GM23248 (cell line): ENCODE measurements at regions not wholly inside any gene's neighbourhood (a gene's known extent, or its start where the extent isn't known, plus 50 kb on each side); places are given as distances from the start of the nearest gene placed in this dataset.
"Not testable (repeated sequence)": the region's sequence is repeated elsewhere in the genome, so short reads cannot be mapped to it uniquely, and the experiment has no call there.

Experiments used
- DNase-seq: peaks from one replicate; pipeline ENCODE4 v3.0.0-alpha.2; 2015
- H2AFZ ChIP-seq: fragments of 200-600 bp; sonication (generic); 2 replicates; pipeline ENCODE4 v1.6.1; 2016; ENCODE audit warnings: antibody characterized with exemption
- H3F3A ChIP-seq: fragments of 200-600 bp; sonication (generic); 2 replicates; pipeline ENCODE4 v1.6.1; 2016; ENCODE audit warnings: mild to moderate bottlenecking, antibody characterized with exemption, mixed run types; ENCODE audit not compliant: insufficient read depth
- H3K27ac ChIP-seq: fragments of 200-600 bp; sonication (generic); 2 replicates; pipeline ENCODE4 v1.5.1; 2016; ENCODE audit warnings: mild to moderate bottlenecking
- H3K27me3 ChIP-seq: fragments of 200-600 bp; sonication (generic); replicated peaks from 2 replicates; pipeline ENCODE4 v1.6.1; 2016; ENCODE audit warnings: mild to moderate bottlenecking; ENCODE audit not compliant: insufficient read depth
- H3K36me3 ChIP-seq: fragments of 200-600 bp; sonication (generic); 2 replicates; pipeline ENCODE4 v1.6.1; 2016; ENCODE audit warnings: low read depth, mild to moderate bottlenecking
- H3K4me1 ChIP-seq: fragments of 200-600 bp; sonication (generic); 2 replicates; pipeline ENCODE4 v1.6.1; 2016; ENCODE audit warnings: mild to moderate bottlenecking; ENCODE audit not compliant: insufficient read depth
- H3K4me2 ChIP-seq: fragments of 200-600 bp; sonication (generic); one replicate; pipeline ENCODE4 v1.6.1; 2016; ENCODE audit warnings: mild to moderate bottlenecking; ENCODE audit not compliant: unreplicated experiment
- H3K4me3 ChIP-seq: fragments of 200-600 bp; sonication (generic); 2 replicates; pipeline ENCODE4 v1.5.1; 2016; ENCODE audit warnings: mild to moderate bottlenecking
- H3K79me2 ChIP-seq: fragments of 200-600 bp; sonication (generic); 2 replicates; pipeline ENCODE4 v1.6.1; 2016; ENCODE audit warnings: mild to moderate bottlenecking; ENCODE audit not compliant: insufficient read depth
- H3K9ac ChIP-seq: fragments of 200-600 bp; sonication (generic); 2 replicates; pipeline ENCODE4 v1.6.1; 2016; ENCODE audit warnings: mild to moderate bottlenecking
- H3K9me2 ChIP-seq: fragments of 200-600 bp; sonication (generic); 2 replicates; pipeline ENCODE4 v1.6.1; 2016; ENCODE audit warnings: mixed run types, mild to moderate bottlenecking, moderate library complexity; ENCODE audit not compliant: insufficient read depth
- H3K9me3 ChIP-seq: fragments of 200-600 bp; sonication (generic); one replicate; pipeline ENCODE4 v1.6.1; 2017; ENCODE audit warnings: low read depth
- H4K20me1 ChIP-seq: fragments of 200-600 bp; sonication (generic); 2 replicates; pipeline ENCODE4 v1.6.0; 2016; ENCODE audit not compliant: insufficient read depth
- EZH2 ChIP-seq: fragments of 200-600 bp; sonication (generic); IDR thresholded peaks from 2 replicates; pipeline ENCODE4 v1.6.1; 2018; ENCODE audit warnings: antibody characterized with exemption, mild to moderate bottlenecking; ENCODE audit not compliant: insufficient read depth, poor library complexity, severe bottlenecking
- EZH2phosphoT487 ChIP-seq: fragments of 200-600 bp; sonication (generic); IDR thresholded peaks from 2 replicates; pipeline ENCODE4 v1.6.1; 2018; ENCODE audit warnings: antibody characterized with exemption, moderate library complexity, mild to moderate bottlenecking, low read depth; ENCODE audit not compliant: insufficient read depth
- WGBS, 2 experiments: methylation state at CpG; one replicate each; pipeline ENCODE4 v1.1.6; 2015 to 2017; ENCODE audit warnings: low lambda C conversion rate in 2 of 2, low coverage in 1 of 2; ENCODE audit errors: missing lambda C conversion rate in 2 of 2; 5-methylcytosine and 5-hydroxymethylcytosine counted together
- in situ Hi-C: fragments of 300-500 bp; cut with MboI; formaldehyde crosslinking; loops from 2 replicates; pipeline ENCODE4 v1.15.0; 2020

- no peak overlapping the region for H3K4me2 ChIP-seq
- H3K9me2 ChIP-seq = no peaks in the 10 kb centered on the region
- H3K79me2 ChIP-seq = no peaks in the 10 kb centered on the region
- H3F3A ChIP-seq = no peaks in the 10 kb centered on the region
- no peaks in the 10 kb centered on the region for H3K4me1 ChIP-seq
- no peak for DNase-seq
- 18 to 26% methylated on average over 4 of the region's 4 CpGs for WGBS, 2 experiments
- H2AFZ ChIP-seq = no peak overlapping the region
- no peak overlapping the region for H3K4me3 ChIP-seq
- TF ChIP-seq EZH2 = no peak
- no peak for TF ChIP-seq EZH2phosphoT487
- no peak overlapping the region for H3K27ac ChIP-seq
- H3K9me3 ChIP-seq = no peaks in the 10 kb centered on the region
- no peak overlapping the region for H3K9ac ChIP-seq
- in situ Hi-C loops = no loop called here
- H3K36me3 ChIP-seq = no peaks in the 10 kb centered on the region
- no peaks in the 10 kb centered on the region for H3K27me3 ChIP-seq
- no peaks in the 10 kb centered on the region for H4K20me1 ChIP-seq
These were observed 176.5 kb upstream of the VWC2 start for GRCh38 chr7:49596701-49597491.

GRCh38 chr7:49597805-49598204 is 175.6 kb upstream of the VWC2 start:
- no peak for DNase-seq
- no peak overlapping the region for H2AFZ ChIP-seq
- WGBS, 2 experiments = 2 to 3% methylated on average over 3 of the region's 3 CpGs
- no peak overlapping the region for H3K9ac ChIP-seq
- no peaks in the 10 kb centered on the region for H3K9me2 ChIP-seq
- H3K79me2 ChIP-seq = no peaks in the 10 kb centered on the region
- no peaks in the 10 kb centered on the region for H3K27me3 ChIP-seq
- H3K4me2 ChIP-seq = no peak overlapping the region
- H3K27ac ChIP-seq = no peak overlapping the region
- no peaks in the 10 kb centered on the region for H4K20me1 ChIP-seq
- H3K4me3 ChIP-seq = no peak overlapping the region
- in situ Hi-C loops = no loop called here
- H3K36me3 ChIP-seq = no peaks in the 10 kb centered on the region
- H3K9me3 ChIP-seq = no peaks in the 10 kb centered on the region
- H3K4me1 ChIP-seq = no peaks in the 10 kb centered on the region
- no peaks in the 10 kb centered on the region for H3F3A ChIP-seq
- TF ChIP-seq EZH2 = no peak
- no peak for TF ChIP-seq EZH2phosphoT487

GRCh38 chr7:49611951-49612350 is 161.5 kb upstream of the VWC2 start:
- H3K4me1 ChIP-seq = no peaks in the 10 kb centered on the region

GRCh38 chr7:49613759-49614158 is 159.7 kb upstream of the VWC2 start:
- Histone ChIP-seq H3K9ac (no peak overlapping the region), H3F3A (no peaks in the 10 kb centered on the region), H2AFZ (no peak overlapping the region), H3K36me3 (no peaks in the 10 kb centered on the region), H3K4me3 (no peak overlapping the region), H3K4me2 (no peak overlapping the region), H3K9me3 (no peaks in the 10 kb centered on the region), H3K9me2 (no peaks in the 10 kb centered on the region), H3K27me3 (no peaks in the 10 kb centered on the region), H4K20me1 (no peaks in the 10 kb centered on the region), H3K79me2 (no peaks in the 10 kb centered on the region), H3K27ac (no peak overlapping the region), H3K4me1 (no peaks in the 10 kb centered on the region)
- in situ Hi-C loops = no loop called here
- WGBS, 2 experiments = 15 to 21% methylated on average over 2 of the region's 2 CpGs
- DNase-seq = no peak
- TF ChIP-seq EZH2 = no peak
- TF ChIP-seq EZH2phosphoT487 = no peak

More at GRCh38 chr7:49611951-49612350, 161.5 kb upstream of the VWC2 start:
- WGBS, 2 experiments = 30 to 35% methylated on average over 5 of the region's 5 CpGs
- Histone ChIP-seq H3K4me2 (no peak overlapping the region), H3F3A (no peaks in the 10 kb centered on the region), H3K27me3 (no peaks in the 10 kb centered on the region), H3K4me3 (no peak overlapping the region), H3K27ac (no peak overlapping the region), H4K20me1 (no peaks in the 10 kb centered on the region), H3K36me3 (no peaks in the 10 kb centered on the region), H3K79me2 (no peaks in the 10 kb centered on the region), H3K9me3 (no peaks in the 10 kb centered on the region), H3K9ac (no peak overlapping the region), H3K9me2 (no peaks in the 10 kb centered on the region), H2AFZ (no peak overlapping the region)
- DNase-seq = no peak
- TF ChIP-seq EZH2 = no peak
- no peak for TF ChIP-seq EZH2phosphoT487
- in situ Hi-C loops = no loop called here

GRCh38 chr7:49614974-49615373 is 158.5 kb upstream of the VWC2 start:
- H3F3A ChIP-seq, H3K27me3 ChIP-seq, H3K4me2 ChIP-seq, H3K9ac ChIP-seq, H2AFZ ChIP-seq, H4K20me1 ChIP-seq, H3K79me2 ChIP-seq, H3K27ac ChIP-seq, H3K4me3 ChIP-seq, H3K4me1 ChIP-seq, H3K9me2 ChIP-seq, H3K36me3 ChIP-seq, in situ Hi-C loops, DNase-seq, H3K9me3 ChIP-seq: not testable (repeated sequence)
- 38 to 48% methylated on average over 6 of the region's 6 CpGs for WGBS, 2 experiments
